H9 (cell line): ENCODE measurements at regions not wholly inside any gene's neighbourhood (a gene's known extent, or its start where the extent isn't known, plus 50 kb on each side); places are given as distances from the start of the nearest gene placed in this dataset.

Experiments used
- DNase-seq: peaks from one replicate; pipeline ENCODE4 v3.0.0-alpha.2; 2017
- H2AFZ ChIP-seq: one replicate; pipeline ENCODE4 v1.6.1; 2013; ENCODE audit warnings: mild to moderate bottlenecking, low read length, control low read depth, moderate library complexity
- H2AK5ac ChIP-seq: 2 replicates; pipeline ENCODE4 v1.6.1; 2013; ENCODE audit warnings: low read length, control low read depth, mixed read lengths; ENCODE audit not compliant: insufficient read length
- H2BK120ac ChIP-seq: one replicate; pipeline ENCODE4 v1.6.1; 2013; ENCODE audit warnings: low read depth, mild to moderate bottlenecking, low read length, control low read depth, inconsistent platforms; ENCODE audit not compliant: poor library complexity, severe bottlenecking
- H2BK12ac ChIP-seq: 2 replicates; pipeline ENCODE4 v1.6.1; 2013; ENCODE audit warnings: low read length, control low read depth, mixed read lengths, low read depth; ENCODE audit not compliant: insufficient read length
- H2BK15ac ChIP-seq: 2 replicates; pipeline ENCODE4 v1.6.1; 2013; ENCODE audit warnings: low read depth, low read length, control low read depth
- H2BK20ac ChIP-seq: one replicate; pipeline ENCODE4 v1.6.1; 2013; ENCODE audit warnings: low read depth, mild to moderate bottlenecking, low read length, control low read depth, inconsistent platforms; ENCODE audit not compliant: poor library complexity, severe bottlenecking
- H2BK5ac ChIP-seq: 2 replicates; pipeline ENCODE4 v1.6.1; 2013; ENCODE audit warnings: low read length, control low read depth, mixed read lengths; ENCODE audit not compliant: insufficient read length
- H3K14ac ChIP-seq: 2 replicates; pipeline ENCODE4 v1.6.1; 2013; ENCODE audit warnings: low read length, control low read depth; ENCODE audit not compliant: insufficient read depth
- H3K18ac ChIP-seq: 2 replicates; pipeline ENCODE4 v1.6.1; 2013; ENCODE audit warnings: low read depth, mild to moderate bottlenecking, mixed read lengths, low read length, control low read depth; ENCODE audit not compliant: insufficient read length
- H3K23ac ChIP-seq: 2 replicates; pipeline ENCODE4 v1.6.1; 2013; ENCODE audit warnings: low read length, control low read depth, mixed read lengths, low read depth; ENCODE audit not compliant: insufficient read length
- H3K23me2 ChIP-seq: 2 replicates; pipeline ENCODE4 v1.6.1; 2013; ENCODE audit warnings: low read depth, mild to moderate bottlenecking, mixed read lengths, low read length, control low read depth; ENCODE audit not compliant: insufficient read length, poor library complexity, severe bottlenecking
- H3K27ac ChIP-seq: 2 replicates; pipeline ENCODE4 v1.5.1; 2013; ENCODE audit warnings: low read length, control low read depth, mixed read lengths, low read depth; ENCODE audit not compliant: insufficient read length
- H3K27me3 ChIP-seq: 2 replicates; pipeline ENCODE4 v1.6.1; 2013; ENCODE audit warnings: low read length, control low read depth, inconsistent platforms; ENCODE audit not compliant: insufficient read depth
- H3K4ac ChIP-seq: 2 replicates; pipeline ENCODE4 v1.6.1; 2013; ENCODE audit warnings: low read depth, mild to moderate bottlenecking, control low read depth, inconsistent platforms, low read length, moderate library complexity
- H3K4me1 ChIP-seq: 2 replicates; pipeline ENCODE4 v1.6.1; 2013; ENCODE audit warnings: low read length, control low read depth, inconsistent platforms; ENCODE audit not compliant: insufficient read depth
- H3K4me2 ChIP-seq: 2 replicates; pipeline ENCODE4 v1.6.1; 2013; ENCODE audit warnings: low read length, control low read depth, mixed read lengths; ENCODE audit not compliant: insufficient read length, insufficient read depth
- H3K56ac ChIP-seq: 2 replicates; pipeline ENCODE4 v1.6.1; 2013; ENCODE audit warnings: low read depth, mild to moderate bottlenecking, mixed read lengths, low read length, control low read depth; ENCODE audit not compliant: insufficient read length
- H3K79me1 ChIP-seq: 2 replicates; pipeline ENCODE4 v1.6.1; 2013; ENCODE audit warnings: low read depth, mild to moderate bottlenecking, moderate library complexity, low read length, control low read depth, inconsistent platforms; ENCODE audit not compliant: insufficient read depth, poor library complexity, severe bottlenecking
- H3K79me2 ChIP-seq: 2 replicates; pipeline ENCODE4 v1.6.1; 2013; ENCODE audit warnings: low read length, control low read depth, inconsistent platforms; ENCODE audit not compliant: insufficient read depth
- H3K9ac ChIP-seq: 2 replicates; pipeline ENCODE4 v1.6.1; 2013; ENCODE audit warnings: low read length, control low read depth, mixed read lengths; ENCODE audit not compliant: insufficient read length; ENCODE audit errors: extremely low read depth
- H3K9me3 ChIP-seq: one replicate; pipeline ENCODE4 v1.6.1; 2013; ENCODE audit warnings: low read depth, low read length, inconsistent platforms; ENCODE audit not compliant: control insufficient read depth
- H3T11ph ChIP-seq: one replicate; pipeline ENCODE4 v1.6.1; 2013; ENCODE audit warnings: mild to moderate bottlenecking, low read length, control low read depth, inconsistent platforms
- H4K20me1 ChIP-seq: one replicate; pipeline ENCODE4 v1.6.1; 2013; ENCODE audit not compliant: control insufficient read depth, insufficient read length, insufficient read depth
- H4K5ac ChIP-seq: 2 replicates; pipeline ENCODE4 v1.6.1; 2013; ENCODE audit warnings: low read depth, mild to moderate bottlenecking, mixed read lengths, low read length, control low read depth; ENCODE audit not compliant: insufficient read length
- H4K8ac ChIP-seq: replicated peaks from 2 replicates; pipeline ENCODE4 v1.6.1; 2013; ENCODE audit warnings: low read length, control low read depth, mixed read lengths, low read depth; ENCODE audit not compliant: insufficient read length
- H4K91ac ChIP-seq: 2 replicates; pipeline ENCODE4 v1.6.1; 2013; ENCODE audit warnings: low read depth, mild to moderate bottlenecking, moderate library complexity, mixed read lengths, low read length, control low read depth; ENCODE audit not compliant: insufficient read length
- H3K27ac Mint-ChIP-seq, 3 experiments: 2 replicates in 2 of 3; 3 replicates in 1 of 3; pipeline ENCODE4 v1.8.0; 2020 to 2021; ENCODE audit warnings: mixed read lengths in 3 of 3, mild to moderate bottlenecking in 1 of 3, moderate library complexity in 1 of 3
- H3K27me3 Mint-ChIP-seq: 2 replicates; pipeline ENCODE4 v1.8.0; 2021; ENCODE audit warnings: low read depth, mild to moderate bottlenecking, moderate library complexity, mixed read lengths
- H3K36me3 Mint-ChIP-seq, 3 experiments: 2 replicates in 2 of 3; 3 replicates in 1 of 3; pipeline ENCODE4 v1.8.0; 2020 to 2021; ENCODE audit warnings: low read depth in 3 of 3, mixed read lengths in 3 of 3; ENCODE audit not compliant: insufficient read depth in 1 of 3
- H3K4me1 Mint-ChIP-seq, 2 experiments: 2 replicates each; pipeline ENCODE4 v1.8.0; 2020; ENCODE audit warnings: mixed read lengths in 2 of 2
- H3K4me3 Mint-ChIP-seq, 2 experiments: 2 replicates in 1 of 2; 3 replicates in 1 of 2; pipeline ENCODE4 v1.8.0; 2020 to 2021; ENCODE audit warnings: mild to moderate bottlenecking in 2 of 2, mixed read lengths in 2 of 2, moderate library complexity in 1 of 2
- H3K9me3 Mint-ChIP-seq, 2 experiments: 2 replicates in 1 of 2; 3 replicates in 1 of 2; pipeline ENCODE4 v1.8.0; 2020; ENCODE audit warnings: mild to moderate bottlenecking in 2 of 2, mixed read lengths in 2 of 2, moderate library complexity in 1 of 2
- WGBS: extraction: QIAGEN DNeasy Blood & Tissue Kit; methylation state at CpG from one replicate; pipeline ENCODE4 v1.1.7; 2013; ENCODE audit warnings: missing lambda C conversion rate, low lambda C conversion rate, mixed read lengths; ENCODE audit not compliant: insufficient read length; ENCODE audit errors: extremely low coverage; 5-methylcytosine and 5-hydroxymethylcytosine counted together
- TF ChIP-seq, protein P1 (sequence below): fragments of 200-600 bp; sonication (generic); conservative IDR thresholded peaks from 3 replicates; pipeline ENCODE4 v1.8.0; 2021; ENCODE audit warnings: antibody characterized with exemption, mild to moderate bottlenecking

DNA sequence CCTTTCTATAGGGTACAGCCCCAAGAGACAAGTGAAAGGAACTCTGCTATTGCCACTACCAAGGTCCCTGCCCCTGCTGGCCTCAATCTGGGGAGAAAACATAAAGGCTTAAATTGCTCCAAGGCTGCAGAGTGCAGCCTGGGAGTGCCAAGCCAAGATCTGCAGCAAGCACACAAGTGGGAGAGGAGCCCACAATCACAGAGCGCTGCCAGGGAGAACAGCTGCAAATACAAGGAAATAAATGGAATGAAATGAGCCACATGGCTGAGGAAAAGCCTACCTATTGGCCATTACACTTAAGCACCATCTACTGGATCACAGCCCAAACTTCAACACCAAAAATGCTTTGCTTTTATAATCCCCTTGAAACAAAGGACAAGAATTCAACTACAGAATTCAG, 582.4 kb downstream of the FAM133A start:
- Histone ChIP-seq H3K4me1 (no peaks in the 10 kb centered on the region), H3K4me2 (no peak overlapping the region), H2BK20ac (no peak overlapping the region), H3K23ac (no peak overlapping the region), H3K23me2 (no peaks in the 10 kb centered on the region), H4K20me1 (no peaks in the 10 kb centered on the region), H2BK120ac (no peak overlapping the region), H3K18ac (no peak overlapping the region), H3K9me3 (no peaks in the 10 kb centered on the region), H3K4ac (no peak overlapping the region), H2BK15ac (no peak overlapping the region), H3K27me3 (no peaks in the 10 kb centered on the region), H3K79me2 (no peaks in the 10 kb centered on the region), H3T11ph (no peak overlapping the region), H3K14ac (no peak overlapping the region), H2BK5ac (no peak overlapping the region), H4K8ac (no peak overlapping the region), H2BK12ac (no peak overlapping the region), H2AFZ (no peak overlapping the region), H3K79me1 (no peaks in the 10 kb centered on the region), H3K9ac (no peak overlapping the region), H4K91ac (no peak overlapping the region), H3K27ac (no peak overlapping the region), H4K5ac (no peak overlapping the region), H2AK5ac (no peak overlapping the region), H3K56ac (no peak overlapping the region)
- no peak overlapping the region for H3K4me3 Mint-ChIP-seq
- TF ChIP-seq, protein P1, sequence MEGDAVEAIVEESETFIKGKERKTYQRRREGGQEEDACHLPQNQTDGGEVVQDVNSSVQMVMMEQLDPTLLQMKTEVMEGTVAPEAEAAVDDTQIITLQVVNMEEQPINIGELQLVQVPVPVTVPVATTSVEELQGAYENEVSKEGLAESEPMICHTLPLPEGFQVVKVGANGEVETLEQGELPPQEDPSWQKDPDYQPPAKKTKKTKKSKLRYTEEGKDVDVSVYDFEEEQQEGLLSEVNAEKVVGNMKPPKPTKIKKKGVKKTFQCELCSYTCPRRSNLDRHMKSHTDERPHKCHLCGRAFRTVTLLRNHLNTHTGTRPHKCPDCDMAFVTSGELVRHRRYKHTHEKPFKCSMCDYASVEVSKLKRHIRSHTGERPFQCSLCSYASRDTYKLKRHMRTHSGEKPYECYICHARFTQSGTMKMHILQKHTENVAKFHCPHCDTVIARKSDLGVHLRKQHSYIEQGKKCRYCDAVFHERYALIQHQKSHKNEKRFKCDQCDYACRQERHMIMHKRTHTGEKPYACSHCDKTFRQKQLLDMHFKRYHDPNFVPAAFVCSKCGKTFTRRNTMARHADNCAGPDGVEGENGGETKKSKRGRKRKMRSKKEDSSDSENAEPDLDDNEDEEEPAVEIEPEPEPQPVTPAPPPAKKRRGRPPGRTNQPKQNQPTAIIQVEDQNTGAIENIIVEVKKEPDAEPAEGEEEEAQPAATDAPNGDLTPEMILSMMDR: peak; percentile 18; the same call in 2 of the 3 replicates
- H3K4me1 Mint-ChIP-seq: peaks cover 0 to 16% of the 10 kb centered on the region in 2 experiments; a peak in 2 of 4 replicates
- H3K36me3 Mint-ChIP-seq: peaks cover 4 to 29% (median 10%) of the 10 kb centered on the region in 3 experiments; a peak in 6 of 7 replicates
- H3K27me3 Mint-ChIP-seq: no peaks in the 10 kb centered on the region
- no peak overlapping the region for H3K27ac Mint-ChIP-seq
- no peak for DNase-seq
- WGBS: no CpG with 5 or more reads among the region's 1 CpG
- H3K9me3 Mint-ChIP-seq: peaks cover 10 to 21% of the 10 kb centered on the region in 2 experiments; a peak in 4 of 5 replicates
